Glutamatergic neuron (in vitro differentiated cells): ENCODE measurements at regions not wholly inside any gene's neighbourhood (a gene's known extent, or its start where the extent isn't known, plus 50 kb on each side); places are given as distances from the start of the nearest gene placed in this dataset.

ENCODE experiments used
- DNase-seq: peaks from one replicate; pipeline ENCODE4 v3.0.0; 2022
- H3K27ac Mint-ChIP-seq: one replicate; pipeline ENCODE4 v1.8.0; 2020; ENCODE audit warnings: mild to moderate bottlenecking, mixed read lengths, inconsistent platforms; ENCODE audit not compliant: unreplicated experiment
- H3K27me3 Mint-ChIP-seq: one replicate; pipeline ENCODE4 v1.8.0; 2020; ENCODE audit warnings: mild to moderate bottlenecking, moderate library complexity, mixed read lengths, inconsistent platforms; ENCODE audit not compliant: unreplicated experiment
- H3K36me3 Mint-ChIP-seq: one replicate; pipeline ENCODE4 v1.8.0; 2020; ENCODE audit warnings: mild to moderate bottlenecking, mixed read lengths, inconsistent platforms; ENCODE audit not compliant: unreplicated experiment
- H3K4me1 Mint-ChIP-seq: one replicate; pipeline ENCODE4 v1.8.0; 2020; ENCODE audit warnings: mild to moderate bottlenecking, low read depth, mixed read lengths, inconsistent platforms; ENCODE audit not compliant: unreplicated experiment
- H3K4me3 Mint-ChIP-seq: one replicate; pipeline ENCODE4 v1.8.0; 2020; ENCODE audit warnings: mild to moderate bottlenecking, mixed read lengths, inconsistent platforms; ENCODE audit not compliant: unreplicated experiment
- H3K9me3 Mint-ChIP-seq: one replicate; pipeline ENCODE4 v1.8.0; 2020; ENCODE audit warnings: mild to moderate bottlenecking, moderate library complexity, mixed read lengths, inconsistent platforms; ENCODE audit not compliant: unreplicated experiment
- CTCF ChIP-seq: fragments of 200-600 bp; sonication (generic); IDR thresholded peaks from one replicate; pipeline ENCODE4 v1.5.0; 2021; ENCODE audit not compliant: partially characterized antibody, unreplicated experiment

GRCh38 chr20:16212790-16213189, 360.5 kb downstream of the KIF16B start:
- H3K27me3 Mint-ChIP-seq: no peaks in the 10 kb centered on the region
- H3K4me1 Mint-ChIP-seq: peaks cover 9% of the 10 kb centered on the region
- no peak for TF ChIP-seq CTCF
- H3K4me3 Mint-ChIP-seq: no peak overlapping the region
- DNase-seq: no peak
- H3K27ac Mint-ChIP-seq: no peak overlapping the region
- no peaks in the 10 kb centered on the region for H3K36me3 Mint-ChIP-seq
- peaks cover 2% of the 10 kb centered on the region for H3K9me3 Mint-ChIP-seq

- H3K4me1 Mint-ChIP-seq: no peaks in the 10 kb centered on the region
- H3K27ac Mint-ChIP-seq: no peak overlapping the region
- no peaks in the 10 kb centered on the region for H3K36me3 Mint-ChIP-seq
- no peak for DNase-seq
- no peak overlapping the region for H3K4me3 Mint-ChIP-seq
- TF ChIP-seq CTCF: no peak
- no peaks in the 10 kb centered on the region for H3K27me3 Mint-ChIP-seq
- H3K9me3 Mint-ChIP-seq: peaks cover 2% of the 10 kb centered on the region
These were observed 363.3 kb downstream of the KIF16B start for GRCh38 chr20:16209951-16210361.

GRCh38 chr20:16209357-16209756, 363.9 kb downstream of the KIF16B start:
- TF ChIP-seq CTCF: no peak

GRCh38 chr20:16208443-16208842, 364.8 kb downstream of the KIF16B start:
- DNase-seq: no peak
- Mint-ChIP-seq H3K27me3 (no peaks in the 10 kb centered on the region), H3K36me3 (no peaks in the 10 kb centered on the region), H3K9me3 (peaks cover 2% of the 10 kb centered on the region), H3K4me3 (no peak overlapping the region), H3K4me1 (no peaks in the 10 kb centered on the region), H3K27ac (no peak overlapping the region)
- no peak for TF ChIP-seq CTCF

More at GRCh38 chr20:16209357-16209756, 363.9 kb downstream of the KIF16B start:
- H3K27me3 Mint-ChIP-seq: no peaks in the 10 kb centered on the region
- H3K4me1 Mint-ChIP-seq: no peaks in the 10 kb centered on the region
- no peaks in the 10 kb centered on the region for H3K36me3 Mint-ChIP-seq
- peaks cover 2% of the 10 kb centered on the region for H3K9me3 Mint-ChIP-seq
- no peak overlapping the region for H3K27ac Mint-ChIP-seq
- DNase-seq: no peak
- H3K4me3 Mint-ChIP-seq: no peak overlapping the region

- Mint-ChIP-seq H3K9me3 (peaks cover 2% of the 10 kb centered on the region), H3K4me1 (no peaks in the 10 kb centered on the region), H3K27me3 (no peaks in the 10 kb centered on the region), H3K36me3 (no peaks in the 10 kb centered on the region), H3K4me3 (no peak overlapping the region), H3K27ac (no peak overlapping the region)
- DNase-seq: no peak
- no peak for TF ChIP-seq CTCF
These were observed 366.4 kb downstream of the KIF16B start for GRCh38 chr20:16206817-16207216.
